ENCODE measurements at regions not wholly inside any gene's neighbourhood (a gene's known extent, or its start where the extent isn't known, plus 50 kb on each side); places are given as distances from the start of the nearest gene placed in this dataset.

- no peak for TF ChIP-seq EZH2 (IDR thresholded peaks at IDR 0.05; ENCODE audit: borderline replicate concordance, insufficient read depth, low read depth, low read length, poor library complexity, severe bottlenecking)
- TF ChIP-seq CTCF (IDR thresholded peaks at IDR 0.05) = no peak
- Histone ChIP-seq H3K4me1 (ENCODE audit: control insufficient read depth in 2 of 2, insufficient read depth in 2 of 2, low read length in 2 of 2) (no peaks in the 10 kb centered on the region), H3K79me2 (ENCODE audit: control insufficient read depth, insufficient read depth, low read length) (no peaks in the 10 kb centered on the region), H3K9me3 (ENCODE audit: control extremely low read depth in 1 of 3, control insufficient read depth in 2 of 3, insufficient read depth in 1 of 3, low read length in 2 of 3) (no peaks in the 10 kb centered on the region), H3K27me3 (replicated peaks in 1 of 4; ENCODE audit: control extremely low read depth in 1 of 4, control insufficient read depth in 3 of 4, insufficient read depth in 4 of 4, low read length in 3 of 4) (peaks cover 0 to 5% (median 0%) of the 10 kb centered on the region in 4 experiments), H2AFZ (ENCODE audit: insufficient read depth, low read depth, low read length, poor library complexity, severe bottlenecking) (no peak overlapping the region), H3K36me3 (replicated peaks in 1 of 2; ENCODE audit: control extremely low read depth in 1 of 2, control insufficient read depth in 1 of 2, extremely low read depth in 1 of 2, insufficient read depth in 2 of 2, low read length in 1 of 2) (no peaks in the 10 kb centered on the region), H3K4me3 (ENCODE audit: control extremely low read depth in 1 of 5, extremely low read depth in 1 of 5, insufficient read depth in 1 of 5, low read depth in 2 of 5, low read length in 4 of 5) (no peak overlapping the region), H3K27ac (ENCODE audit: low read length in 2 of 2) (no peak overlapping the region), H3K4me2 (replicated peaks; ENCODE audit: low read depth, low read length, poor library complexity, severe bottlenecking) (no peak overlapping the region), H4K20me1 (ENCODE audit: control insufficient read depth, insufficient read depth, low read length, poor library complexity, severe bottlenecking) (no peaks in the 10 kb centered on the region), H3K9ac (ENCODE audit: low read length) (no peak overlapping the region)
- 50% methylated on average over 1 of the region's 4 CpGs for WGBS (ENCODE audit: insufficient coverage)
- no peak overlapping the region for H3K27ac Mint-ChIP-seq
- intact Hi-C loops (cut with micrococcal nuclease) = no loop called here
- ChIA-PET CTCF (no interaction called here), POLR2A (no interaction called here)
- no peaks in the 10 kb centered on the region for H3K4me1 Mint-ChIP-seq
- H3K4me3 Mint-ChIP-seq = no peak overlapping the region
- peaks cover 18% of the 10 kb centered on the region for H3K27me3 Mint-ChIP-seq
- no peaks in the 10 kb centered on the region for H3K9me3 Mint-ChIP-seq (ENCODE audit: insufficient read depth)
- ATAC-seq (ENCODE audit: low read depth) (no peak), DNase-seq (no peak)
These were observed 185.9 kb downstream of the ICOS start for GRCh38 chr2:204122425-204122824.

GRCh38 chr2:204124140-204124750, 187.7 kb downstream of the ICOS start:
- DNase-seq = no peak
- no peak overlapping the region for H3K27ac Mint-ChIP-seq
- TF ChIP-seq EZH2 (IDR thresholded peaks at IDR 0.05; ENCODE audit: borderline replicate concordance, insufficient read depth, low read depth, low read length, poor library complexity, severe bottlenecking) (no peak), CTCF (IDR thresholded peaks at IDR 0.05) (no peak)
- Histone ChIP-seq H3K27me3 (replicated peaks in 1 of 4; ENCODE audit: control extremely low read depth in 1 of 4, control insufficient read depth in 3 of 4, insufficient read depth in 4 of 4, low read length in 3 of 4) (peaks cover 0 to 5% (median 0%) of the 10 kb centered on the region in 4 experiments), H4K20me1 (ENCODE audit: control insufficient read depth, insufficient read depth, low read length, poor library complexity, severe bottlenecking) (no peaks in the 10 kb centered on the region), H3K27ac (ENCODE audit: low read length in 2 of 2) (no peak overlapping the region), H3K4me2 (replicated peaks; ENCODE audit: low read depth, low read length, poor library complexity, severe bottlenecking) (no peak overlapping the region), H2AFZ (ENCODE audit: insufficient read depth, low read depth, low read length, poor library complexity, severe bottlenecking) (no peak overlapping the region), H3K9me3 (ENCODE audit: control extremely low read depth in 1 of 3, control insufficient read depth in 2 of 3, insufficient read depth in 1 of 3, low read length in 2 of 3) (no peaks in the 10 kb centered on the region), H3K9ac (ENCODE audit: low read length) (no peak overlapping the region), H3K79me2 (ENCODE audit: control insufficient read depth, insufficient read depth, low read length) (no peaks in the 10 kb centered on the region), H3K4me1 (ENCODE audit: control insufficient read depth in 2 of 2, insufficient read depth in 2 of 2, low read length in 2 of 2) (no peaks in the 10 kb centered on the region), H3K36me3 (replicated peaks in 1 of 2; ENCODE audit: control extremely low read depth in 1 of 2, control insufficient read depth in 1 of 2, extremely low read depth in 1 of 2, insufficient read depth in 2 of 2, low read length in 1 of 2) (no peaks in the 10 kb centered on the region), H3K4me3 (ENCODE audit: control extremely low read depth in 1 of 5, extremely low read depth in 1 of 5, insufficient read depth in 1 of 5, low read depth in 2 of 5, low read length in 4 of 5) (no peak overlapping the region)
- H3K4me1 Mint-ChIP-seq = no peaks in the 10 kb centered on the region
- H3K9me3 Mint-ChIP-seq (ENCODE audit: insufficient read depth) = no peaks in the 10 kb centered on the region
- H3K4me3 Mint-ChIP-seq = no peak overlapping the region
- intact Hi-C loops (cut with micrococcal nuclease) = no loop called here
- WGBS (ENCODE audit: insufficient coverage) = 80% methylated on average over 2 of the region's 3 CpGs
- H3K27me3 Mint-ChIP-seq = peaks cover 18% of the 10 kb centered on the region
- POLR2A ChIA-PET = no interaction called here
- no peak for ATAC-seq (ENCODE audit: low read depth)
- CTCF ChIA-PET = no interaction called here
